IMR-90 (cell line): ENCODE measurements at regions not wholly inside any gene's neighbourhood (a gene's known extent, or its start where the extent isn't known, plus 50 kb on each side); places are given as distances from the start of the nearest gene placed in this dataset.

Source experiments
- ATAC-seq: fragments of 200-7000 bp; cut with Tn5 transposase; 2 replicates; pipeline ENCODE4 v1.9.1; 2020; ENCODE audit warnings: low read depth, mild to moderate bottlenecking, moderate library complexity
- BruUV-seq: library from RNA; stranded (reverse); fragments of 400-500 nt; replicated peaks from 2 replicates; lab custom pipeline; 2021; lab: Mats Ljungman, UMichigan
- CTCF ChIA-PET: fragments of 300-600 bp; formaldehyde crosslinking; extraction: SDS; loops from one replicate; lab custom pipeline; 2021; ENCODE audit warnings: antibody characterized with exemption; lab: Yijun Ruan, JAX
- POLR2A ChIA-PET: fragments of 300-600 bp; sonication (Branson Sonifier 250); formaldehyde crosslinking; loops from one replicate; lab custom pipeline; 2022; ENCODE audit warnings: antibody characterized with exemption; ENCODE audit not compliant: unreplicated experiment; lab: Charles Lee
- DNase-seq: peaks from one replicate; pipeline ENCODE4 v3.0.0; 2013
- H2AFZ ChIP-seq: replicated peaks from 2 replicates; pipeline ENCODE3; 2013; ENCODE audit warnings: low read length, mild to moderate bottlenecking; ENCODE audit not compliant: poor library complexity
- H2AK5ac ChIP-seq: 2 replicates; pipeline ENCODE4 v1.6.1; 2013; ENCODE audit warnings: low read depth, low read length, inconsistent platforms
- H2AK9ac ChIP-seq: replicated peaks from 2 replicates; pipeline ENCODE3; 2013; ENCODE audit warnings: mild to moderate bottlenecking, low read depth, low read length, moderate library complexity; ENCODE audit not compliant: poor library complexity
- H2BK120ac ChIP-seq: 2 replicates; pipeline ENCODE4 v1.6.1; 2013; ENCODE audit warnings: low read depth, low read length, inconsistent platforms
- H2BK15ac ChIP-seq: 3 replicates; pipeline ENCODE4 v1.6.1; 2013; ENCODE audit warnings: low read depth, low read length, inconsistent platforms
- H2BK20ac ChIP-seq: 2 replicates; pipeline ENCODE4 v1.6.1; 2013; ENCODE audit warnings: low read depth, mild to moderate bottlenecking, inconsistent platforms, low read length, moderate library complexity
- H2BK5ac ChIP-seq: 2 replicates; pipeline ENCODE4 v1.6.1; 2013; ENCODE audit warnings: mild to moderate bottlenecking, low read depth, low read length, inconsistent platforms; ENCODE audit not compliant: poor library complexity, severe bottlenecking
- H3K14ac ChIP-seq: replicated peaks from 2 replicates; pipeline ENCODE4 v1.6.1; 2013; ENCODE audit warnings: low read depth, low read length, inconsistent platforms
- H3K18ac ChIP-seq: 2 replicates; pipeline ENCODE4 v1.6.1; 2013; ENCODE audit warnings: low read depth, low read length, control low read depth
- H3K23ac ChIP-seq: 2 replicates; pipeline ENCODE4 v1.6.1; 2013; ENCODE audit warnings: low read depth, low read length, inconsistent platforms
- H3K27ac ChIP-seq: 2 replicates; pipeline ENCODE4 v1.5.1; 2013; ENCODE audit warnings: mild to moderate bottlenecking, control low read depth, low read length; ENCODE audit not compliant: insufficient read depth
- H3K27me3 ChIP-seq: 2 replicates; pipeline ENCODE4 v1.6.1; 2013; ENCODE audit warnings: low read length; ENCODE audit not compliant: control insufficient read depth, insufficient read depth
- H3K36me3 ChIP-seq: 2 replicates; pipeline ENCODE4 v1.6.1; 2013; ENCODE audit warnings: low read length, mixed read lengths; ENCODE audit not compliant: control insufficient read depth, insufficient read depth
- H3K4ac ChIP-seq: 2 replicates; pipeline ENCODE4 v1.6.1; 2013; ENCODE audit warnings: low read depth, low read length, inconsistent platforms
- H3K4me1 ChIP-seq: 2 replicates; pipeline ENCODE4 v1.6.1; 2013; ENCODE audit warnings: low read length, mixed read lengths; ENCODE audit not compliant: control insufficient read depth, insufficient read depth
- H3K4me2 ChIP-seq: 2 replicates; pipeline ENCODE4 v1.6.1; 2013; ENCODE audit warnings: low read depth, mild to moderate bottlenecking, control low read depth, low read length, moderate library complexity
- H3K4me3 ChIP-seq: 2 replicates; pipeline ENCODE4 v1.5.1; 2013; ENCODE audit warnings: low read depth, mild to moderate bottlenecking, control low read depth, low read length, moderate library complexity; ENCODE audit not compliant: insufficient read depth
- H3K56ac ChIP-seq: 2 replicates; pipeline ENCODE4 v1.6.1; 2013; ENCODE audit warnings: low read length, inconsistent platforms; ENCODE audit not compliant: insufficient read depth; ENCODE audit errors: extremely low read depth
- H3K79me1 ChIP-seq, 2 experiments: 2 replicates each; pipeline ENCODE4 v1.6.1; 2013; ENCODE audit warnings: low read length in 2 of 2, inconsistent platforms in 1 of 2, low read depth in 1 of 2
- H3K9ac ChIP-seq: 2 replicates; pipeline ENCODE4 v1.6.1; 2013; ENCODE audit warnings: low read depth, low read length, control low read depth
- H3K9me1 ChIP-seq: 2 replicates; pipeline ENCODE4 v1.6.1; 2013; ENCODE audit warnings: low read length, inconsistent platforms; ENCODE audit not compliant: insufficient read depth
- H3K9me3 ChIP-seq: 2 replicates; pipeline ENCODE4 v1.6.1; 2013; ENCODE audit warnings: low read length; ENCODE audit not compliant: control insufficient read depth, insufficient read depth
- H4K20me1 ChIP-seq: 2 replicates; pipeline ENCODE4 v1.6.1; 2013; ENCODE audit warnings: low read length, inconsistent platforms; ENCODE audit not compliant: insufficient read depth
- H4K5ac ChIP-seq: 2 replicates; pipeline ENCODE4 v1.6.1; 2013; ENCODE audit warnings: mild to moderate bottlenecking, low read depth, low read length, control low read depth
- H4K8ac ChIP-seq, 2 experiments: 2 replicates each; pipeline ENCODE4 v1.6.1; 2013; ENCODE audit warnings: low read depth in 2 of 2, low read length in 2 of 2, control low read depth in 1 of 2, inconsistent platforms in 1 of 2
- H4K91ac ChIP-seq: 2 replicates; pipeline ENCODE4 v1.6.1; 2013; ENCODE audit warnings: low read depth, low read length, inconsistent platforms; ENCODE audit not compliant: insufficient read depth
- BHLHE40 ChIP-seq: fragments of 150-350 bp; IDR thresholded peaks from 2 replicates; pipeline ENCODE4 v1.6.1; 2016; ENCODE audit warnings: mild to moderate bottlenecking, low read depth, low read length
- CHD1 ChIP-seq: IDR thresholded peaks from 2 replicates; pipeline ENCODE4 v1.6.1; 2012; ENCODE audit warnings: low read depth, low read length, improper control_type of control experiment
- FOS ChIP-seq: fragments of 150-350 bp; IDR thresholded peaks from 2 replicates; pipeline ENCODE4 v1.6.1; 2016; ENCODE audit warnings: low read depth, low read length
- MAFK ChIP-seq: IDR thresholded peaks from 2 replicates; pipeline ENCODE4 v1.6.1; 2012; ENCODE audit warnings: low read depth, low read length, improper control_type of control experiment
- MAZ ChIP-seq: IDR thresholded peaks from 2 replicates; pipeline ENCODE4 v1.6.1; 2012; ENCODE audit warnings: low read depth, mild to moderate bottlenecking, low read length, improper control_type of control experiment, moderate library complexity, borderline replicate concordance
- MXI1 ChIP-seq: IDR thresholded peaks from 2 replicates; pipeline ENCODE4 v1.6.1; 2012; ENCODE audit warnings: low read depth, mild to moderate bottlenecking, low read length, moderate library complexity, borderline replicate concordance
- NFE2L2 ChIP-seq: fragments of 150-350 bp; IDR thresholded peaks from 2 replicates; pipeline ENCODE4 v1.6.1; 2016; ENCODE audit warnings: low read depth, mild to moderate bottlenecking, low read length
- RAD21 ChIP-seq: IDR thresholded peaks from 2 replicates; pipeline ENCODE4 v1.6.1; 2012; ENCODE audit warnings: low read length, improper control_type of control experiment
- RFX5 ChIP-seq: IDR thresholded peaks from 2 replicates; pipeline ENCODE4 v1.8.0; 2012; ENCODE audit warnings: low read depth, mild to moderate bottlenecking, low read length, moderate library complexity
- WGBS, 2 experiments: methylation state at CpG; one replicate each; pipeline versions ENCODE4 v1.1.5 to v1.1.7; 2013; ENCODE audit warnings: missing lambda C conversion rate in 2 of 2; ENCODE audit not compliant: insufficient read length in 1 of 2; ENCODE audit errors: extremely low coverage in 2 of 2; 5-methylcytosine and 5-hydroxymethylcytosine counted together
- dilution Hi-C: fragments of 300-500 bp; cut with HindIII; formaldehyde crosslinking; loops from one replicate; pipeline ENCODE4 v1.14.3; 2018; ENCODE audit warnings: low sequenced_read_pairs; ENCODE audit not compliant: unreplicated experiment
- in situ Hi-C: fragments of 300-500 bp; cut with MboI; formaldehyde crosslinking; loops from 3 replicates; pipeline ENCODE4 v1.14.3; 2019; ENCODE audit warnings: low sequenced_read_pairs, inconsistent platforms, mixed read lengths
- intact Hi-C: fragments of 100-400 bp; cut with micrococcal nuclease; formaldehyde crosslinking; loops from 2 replicates; pipeline ENCODE4 v1.10.0; 2022
- TF ChIP-seq, protein P1 (sequence below): fragments of 150-350 bp; IDR thresholded peaks from 2 replicates; pipeline ENCODE4 v1.6.1; 2016; ENCODE audit warnings: low read depth, mild to moderate bottlenecking, low read length, moderate library complexity, borderline replicate concordance
- TF ChIP-seq, protein P2 (sequence below): fragments of 150-350 bp; IDR thresholded peaks from 2 replicates; pipeline ENCODE4 v1.6.1; 2017; ENCODE audit warnings: mild to moderate bottlenecking, antibody characterized with exemption, low read length, low read depth

- H2AK5ac ChIP-seq = no peak overlapping the region
- H3K18ac ChIP-seq = no peak overlapping the region
- no peak overlapping the region for H2AFZ ChIP-seq
- H4K91ac ChIP-seq = no peak overlapping the region
- H3K79me1 ChIP-seq = no peaks in the 10 kb centered on the region
- H3K4me2 ChIP-seq = no peak overlapping the region
- POLR2A ChIA-PET = no interaction called here
- dilution Hi-C loops (no loop called here), intact Hi-C loops (no loop called here), in situ Hi-C loops (no loop called here)
- WGBS, 2 experiments = no CpG with 5 or more reads among the region's 3 CpGs
- H3K9me1 ChIP-seq = no peaks in the 10 kb centered on the region
- no peak overlapping the region for H2BK5ac ChIP-seq
- H3K4me1 ChIP-seq = no peaks in the 10 kb centered on the region
- ATAC-seq (no peak), DNase-seq (no peak)
- peaks cover 14% of the 10 kb centered on the region for H3K9me3 ChIP-seq
- no peaks in the 10 kb centered on the region for H3K27me3 ChIP-seq
- no peak overlapping the region for H4K8ac ChIP-seq
- H3K27ac ChIP-seq = no peak overlapping the region
- H2BK20ac ChIP-seq = no peak overlapping the region
- no peaks in the 10 kb centered on the region for H4K20me1 ChIP-seq
- no peak overlapping the region for H3K4me3 ChIP-seq
- no peak overlapping the region for H3K23ac ChIP-seq
- no peak overlapping the region for H3K14ac ChIP-seq
- CTCF ChIA-PET = no interaction called here
- no peak overlapping the region for H3K56ac ChIP-seq
- H2BK120ac ChIP-seq = no peak overlapping the region
- TF ChIP-seq CHD1 (no peak), BHLHE40 (no peak), MAFK (no peak), FOS (no peak), NFE2L2 (no peak), RFX5 (no peak), MAZ (no peak), MXI1 (no peak), RAD21 (no peak)
- TF ChIP-seq, protein P1, sequence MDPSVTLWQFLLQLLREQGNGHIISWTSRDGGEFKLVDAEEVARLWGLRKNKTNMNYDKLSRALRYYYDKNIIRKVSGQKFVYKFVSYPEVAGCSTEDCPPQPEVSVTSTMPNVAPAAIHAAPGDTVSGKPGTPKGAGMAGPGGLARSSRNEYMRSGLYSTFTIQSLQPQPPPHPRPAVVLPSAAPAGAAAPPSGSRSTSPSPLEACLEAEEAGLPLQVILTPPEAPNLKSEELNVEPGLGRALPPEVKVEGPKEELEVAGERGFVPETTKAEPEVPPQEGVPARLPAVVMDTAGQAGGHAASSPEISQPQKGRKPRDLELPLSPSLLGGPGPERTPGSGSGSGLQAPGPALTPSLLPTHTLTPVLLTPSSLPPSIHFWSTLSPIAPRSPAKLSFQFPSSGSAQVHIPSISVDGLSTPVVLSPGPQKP = no peak
- TF ChIP-seq, protein P2, sequence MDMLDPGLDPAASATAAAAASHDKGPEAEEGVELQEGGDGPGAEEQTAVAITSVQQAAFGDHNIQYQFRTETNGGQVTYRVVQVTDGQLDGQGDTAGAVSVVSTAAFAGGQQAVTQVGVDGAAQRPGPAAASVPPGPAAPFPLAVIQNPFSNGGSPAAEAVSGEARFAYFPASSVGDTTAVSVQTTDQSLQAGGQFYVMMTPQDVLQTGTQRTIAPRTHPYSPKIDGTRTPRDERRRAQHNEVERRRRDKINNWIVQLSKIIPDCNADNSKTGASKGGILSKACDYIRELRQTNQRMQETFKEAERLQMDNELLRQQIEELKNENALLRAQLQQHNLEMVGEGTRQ = no peak
- no peak overlapping the region for H2BK15ac ChIP-seq
- no peaks in the 10 kb centered on the region for H3K36me3 ChIP-seq
- H3K4ac ChIP-seq = no peak overlapping the region
- H3K9ac ChIP-seq = no peak overlapping the region
- no TSS peak for BruUV-seq
- H4K5ac ChIP-seq = no peak overlapping the region
- H2AK9ac ChIP-seq = no peak overlapping the region
Measured at GRCh38 chr18:1006304-1006703, 101.6 kb downstream of the ADCYAP1 start.
